Hematopoietic multipotent progenitor cell (in vitro differentiated cells): ENCODE measurements at regions not wholly inside any gene's neighbourhood (a gene's known extent, or its start where the extent isn't known, plus 50 kb on each side); places are given as distances from the start of the nearest gene placed in this dataset.

Source experiments
- DNase-seq, 3 donors: peaks; one replicate each; pipeline ENCODE4 v3.0.0-alpha.2; 2011 to 2015; ENCODE audit warnings: low read depth in 2 of 3, low spot score in 2 of 3

GRCh38 chr13:74973935-74974879, 507.8 kb downstream of the TBC1D4 start:
- DNase-seq = no peak

- no peak for DNase-seq
Observed at GRCh38 chr13:74969419-74969818, 512.5 kb downstream of the TBC1D4 start.

- DNase-seq = no peak
Observed at GRCh38 chr13:74966814-74967424, 515.0 kb downstream of the TBC1D4 start.

- no peak for DNase-seq
Observed at GRCh38 chr13:74966275-74966674, 515.7 kb downstream of the TBC1D4 start.

GRCh38 chr13:74945637-74946036, 536.3 kb downstream of the TBC1D4 start:
- no peak for DNase-seq

- no peak for DNase-seq
Observed at GRCh38 chr13:74931698-74932433, 550.1 kb downstream of the TBC1D4 start.

GRCh38 chr13:74930402-74931165, 551.4 kb downstream of the TBC1D4 start:
- DNase-seq = no peak

- no peak for DNase-seq
Observed at GRCh38 chr13:74929436-74929835, 552.5 kb downstream of the TBC1D4 start.

GRCh38 chr13:74927823-74928222, 554.1 kb downstream of the TBC1D4 start:
- no peak for DNase-seq

GRCh38 chr13:74922963-74923362, 559.0 kb downstream of the TBC1D4 start:
- no peak for DNase-seq

GRCh38 chr13:74921326-74921725, 560.6 kb downstream of the TBC1D4 start:
- DNase-seq = no peak

GRCh38 chr13:74920920-74921319, 561.0 kb downstream of the TBC1D4 start:
- DNase-seq = peak in 1 of 3 donors; percentile 14

- peak in 1 of 3 donors; percentile 7 for DNase-seq
Observed at GRCh38 chr13:74920361-74920760, 561.6 kb downstream of the TBC1D4 start.

- no peak for DNase-seq
Observed at GRCh38 chr13:74919914-74920313, 562.1 kb downstream of the TBC1D4 start.

- DNase-seq = no peak
Observed at GRCh38 chr13:74912898-74913297, 569.1 kb downstream of the TBC1D4 start.

- DNase-seq = no peak
Observed at GRCh38 chr13:74910415-74910814, 571.6 kb downstream of the TBC1D4 start.

GRCh38 chr13:74907788-74908187, 574.2 kb downstream of the TBC1D4 start:
- no peak for DNase-seq

GRCh38 chr13:74904556-74904955, 577.4 kb downstream of the TBC1D4 start:
- peak in 1 of 3 donors; percentile 52 for DNase-seq

GRCh38 chr13:74895042-74895796, 586.8 kb downstream of the TBC1D4 start:
- peak in 1 of 3 donors; percentile 55 for DNase-seq

GRCh38 chr13:74892096-74892495, 589.9 kb downstream of the TBC1D4 start:
- no peak for DNase-seq
